DMS153 treated with DMSO at 0.1 percent for 48 hours (cell line): ENCODE measurements at regions not wholly inside any gene's neighbourhood (a gene's known extent, or its start where the extent isn't known, plus 50 kb on each side); places are given as distances from the start of the nearest gene placed in this dataset.

Source experiments
- DNase-seq: peaks from one replicate; lab custom pipeline; 2025; ENCODE audit not compliant: unreplicated experiment; lab: John Stamatoyannopoulos, UW

DNA sequence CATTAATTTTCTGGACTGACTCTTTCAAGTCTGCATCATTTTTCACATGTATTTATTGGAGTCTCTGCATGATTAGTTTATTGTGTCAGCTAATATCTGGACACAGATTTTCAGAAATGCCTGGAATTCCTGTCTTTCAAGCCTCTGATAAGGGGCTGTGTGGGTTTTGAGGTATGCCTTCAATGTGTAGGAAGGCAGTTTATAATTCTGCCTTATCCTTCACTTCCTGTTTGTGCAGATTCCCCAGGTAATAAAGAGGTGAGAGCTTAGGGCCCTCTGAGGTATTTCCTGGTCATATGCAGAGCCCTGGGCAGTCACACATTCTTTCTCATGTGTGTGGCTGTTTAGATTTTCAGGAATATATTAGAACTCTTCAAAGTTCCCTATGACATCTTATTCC lies 79.4 kb upstream of the PRKCQ start:
- DNase-seq, result no peak

DNA sequence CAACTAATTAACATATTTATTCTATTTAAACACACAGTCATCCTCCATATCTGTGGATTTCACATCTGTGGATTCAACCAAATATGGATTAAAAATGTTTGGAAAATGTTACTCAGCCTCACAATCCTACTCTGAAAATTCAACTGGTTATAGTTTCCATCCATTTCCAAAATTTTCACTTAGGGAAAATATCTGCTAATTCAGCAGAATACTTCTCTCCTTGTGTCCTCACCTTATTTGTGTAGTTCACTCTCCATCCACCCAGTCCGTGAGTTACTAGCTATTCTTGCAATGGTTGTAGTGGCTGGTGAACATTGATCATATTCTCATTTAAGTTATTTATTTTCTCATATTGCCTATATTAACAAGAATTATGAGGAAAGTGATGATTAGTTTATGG lies 77.6 kb upstream of the PRKCQ start:
- DNase-seq, result no peak

DNA sequence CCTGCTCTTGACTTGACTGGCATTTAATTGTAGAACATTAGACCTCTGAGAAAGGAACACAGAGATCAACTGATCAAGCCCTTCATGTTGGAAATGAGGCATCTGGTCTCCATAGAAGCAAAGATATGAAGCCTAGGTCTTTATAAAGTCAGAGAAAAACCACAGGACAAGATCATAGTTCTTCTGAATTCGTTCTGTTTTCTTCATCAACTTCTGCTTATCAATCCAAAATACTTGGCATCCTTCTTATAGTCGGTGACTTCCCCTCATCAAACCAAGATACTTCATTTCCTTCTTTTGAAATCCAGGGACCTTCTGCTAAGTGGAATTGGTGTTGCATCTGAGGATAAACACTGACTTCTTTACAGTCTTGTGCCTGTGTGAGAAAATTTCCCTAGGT lies 77.1 kb upstream of the PRKCQ start:
- no peak for DNase-seq

DNA sequence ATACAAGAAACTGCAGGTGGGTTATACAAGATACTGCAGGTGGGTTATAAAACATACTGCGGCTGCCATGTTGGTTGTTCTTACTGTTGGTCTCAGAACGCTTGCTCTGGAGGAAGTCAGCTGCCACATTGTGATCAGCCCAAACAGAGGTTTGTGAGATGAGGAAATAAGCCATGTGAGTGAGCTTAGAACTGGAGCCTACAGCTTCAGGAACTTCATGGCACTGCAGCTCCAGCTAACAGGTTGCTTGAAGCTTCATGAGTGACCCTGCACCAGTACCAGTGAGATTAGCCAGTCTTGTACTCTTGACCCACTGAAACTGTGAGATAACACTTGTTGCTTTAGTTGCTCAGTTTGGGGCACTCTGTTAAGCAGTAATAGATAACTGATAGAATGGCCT lies 74.5 kb upstream of the PRKCQ start:
- no peak for DNase-seq

DNA sequence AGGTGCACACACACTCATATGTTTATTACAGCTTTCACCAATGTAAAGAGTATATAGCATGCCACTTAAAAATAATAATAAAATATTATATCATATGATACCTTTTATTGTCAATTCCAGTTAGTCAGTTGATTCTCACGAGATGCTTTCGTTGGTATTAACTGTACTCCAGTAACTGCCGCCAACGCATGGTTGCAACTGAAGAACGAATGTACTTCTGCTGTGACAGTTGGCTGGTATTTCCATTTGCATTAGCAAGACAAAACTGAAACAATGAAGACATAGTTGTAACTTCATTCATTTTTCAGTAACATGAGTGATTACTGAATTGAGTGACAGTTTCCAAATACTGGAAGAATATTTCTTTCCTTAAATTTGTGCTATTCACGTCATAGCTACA lies 70.5 kb upstream of the PRKCQ start:
- DNase-seq, result no peak

GRCh38 chr10:6649903-6650302 lies 69.8 kb upstream of the PRKCQ start:
- DNase-seq, result no peak

- no peak for DNase-seq
Observed at GRCh38 chr10:6648894-6649720, 69.0 kb upstream of the PRKCQ start.

DNA sequence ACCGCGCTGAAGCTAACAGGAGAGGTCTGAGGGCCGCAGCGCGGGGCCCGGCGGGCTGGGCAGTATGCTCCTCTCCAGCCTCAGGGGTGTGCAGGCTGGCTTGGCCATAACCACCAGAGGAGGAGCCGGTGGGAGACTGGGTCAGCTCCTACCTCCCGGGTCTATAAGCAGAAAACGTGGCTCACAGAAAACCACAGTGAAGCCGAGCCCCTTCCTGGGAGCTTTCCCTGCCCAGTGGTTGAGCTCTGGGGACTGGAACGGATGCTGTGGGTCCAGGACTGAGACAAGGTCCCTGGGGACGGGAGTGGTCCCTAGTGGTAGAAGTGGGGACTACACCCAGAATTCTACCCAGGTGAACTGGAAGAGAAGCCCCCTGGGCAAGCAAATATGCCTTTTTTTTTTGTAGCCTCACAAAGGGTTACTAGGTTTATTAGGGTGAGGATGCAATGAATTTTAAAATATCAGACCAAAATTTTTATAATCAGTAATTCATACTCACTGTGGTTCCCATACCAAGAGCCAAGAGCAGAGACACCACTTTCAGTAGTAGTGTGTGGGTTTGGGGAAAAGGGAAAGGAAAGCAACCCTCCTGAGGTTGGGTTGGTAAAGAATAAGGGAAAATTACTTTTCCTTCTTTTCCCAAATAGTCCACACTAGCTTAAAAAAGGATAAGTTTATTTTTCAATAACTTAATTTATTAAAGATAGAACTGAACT lies 67.9 kb upstream of the PRKCQ start:
- no peak for DNase-seq

DNA sequence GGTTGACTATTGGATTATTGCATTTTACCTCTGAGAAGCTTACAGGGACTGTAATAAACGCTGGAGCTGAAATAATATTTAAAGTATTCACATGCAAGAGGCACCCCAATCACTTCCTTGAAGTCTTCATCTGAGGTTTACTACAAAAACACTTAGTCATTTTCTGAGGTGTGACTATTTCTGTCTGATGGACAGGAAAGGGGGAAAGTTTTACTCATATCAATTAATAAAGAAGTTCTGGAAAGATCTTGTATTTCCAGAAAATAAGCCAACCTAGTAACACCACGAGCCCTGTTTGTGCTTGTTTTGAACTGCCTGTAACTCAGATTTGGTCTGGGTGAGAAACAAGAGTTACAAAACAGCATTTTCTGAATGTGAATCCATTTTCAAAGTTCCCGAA lies 63.9 kb upstream of the PRKCQ start:
- DNase-seq, result no peak

DNA sequence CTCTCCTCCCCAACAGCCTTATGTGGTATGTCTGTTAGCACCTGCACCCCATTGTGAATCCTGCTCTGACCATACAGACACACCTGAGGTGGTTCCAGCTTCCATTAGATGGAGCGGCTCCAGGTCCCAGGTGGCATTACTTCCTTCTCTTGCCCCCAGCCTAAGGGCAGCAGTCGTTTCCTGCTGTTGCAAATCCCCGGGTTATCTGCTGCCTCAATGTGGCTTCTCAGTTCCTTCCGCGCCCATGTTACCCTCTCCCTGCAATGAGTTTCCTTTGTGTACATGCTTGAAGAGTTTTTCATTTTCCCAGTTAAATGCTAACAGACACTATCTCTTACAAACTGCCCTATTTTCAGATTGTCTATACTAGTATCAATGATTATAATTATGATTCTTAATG lies 62.8 kb upstream of the PRKCQ start:
- no peak for DNase-seq

GRCh38 chr10:6640433-6641040 lies 60.5 kb upstream of the PRKCQ start:
- no peak for DNase-seq

DNA sequence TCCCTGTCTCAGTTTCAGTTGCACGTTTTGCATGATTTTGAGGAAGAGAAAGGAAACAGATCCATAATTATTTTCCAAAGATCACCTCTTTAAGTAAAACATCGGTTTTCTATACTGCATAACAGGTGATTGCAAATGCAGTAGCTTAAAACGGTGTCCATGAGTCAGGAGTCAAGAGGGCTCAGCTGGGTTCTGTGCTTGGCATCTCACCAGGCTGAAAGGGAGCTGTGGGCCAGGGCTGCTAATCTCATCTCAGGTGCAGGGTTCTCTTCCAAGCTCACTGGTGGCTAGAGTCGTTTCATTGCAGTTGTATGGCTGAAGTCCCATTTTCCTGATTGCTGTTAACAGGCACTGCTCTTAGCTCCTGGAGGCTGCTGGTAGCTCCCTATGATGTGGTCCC lies 57.0 kb upstream of the PRKCQ start:
- no peak for DNase-seq

DNA sequence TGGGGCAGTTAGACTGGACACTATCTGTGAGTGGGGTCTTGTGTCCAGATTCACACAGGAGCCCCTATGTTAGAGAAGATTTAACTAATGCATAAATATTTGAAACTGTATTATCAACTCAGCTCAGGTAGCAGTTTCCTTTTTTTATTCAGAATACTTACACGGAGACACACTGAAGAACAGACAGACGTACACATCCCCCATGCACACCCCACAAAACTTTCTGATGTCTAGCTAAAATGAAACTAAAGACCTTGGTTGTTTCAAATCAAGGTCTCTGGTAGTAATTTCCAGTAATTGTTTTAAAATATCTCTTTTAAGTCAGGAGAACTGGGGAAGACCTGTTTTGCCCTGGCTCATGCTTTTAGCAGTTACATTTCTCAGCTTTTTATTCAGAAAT lies 55.7 kb upstream of the PRKCQ start:
- no peak for DNase-seq
